Spleen (tissue), 11 donors: ENCODE measurements at regions not wholly inside any gene's neighbourhood (a gene's known extent, or its start where the extent isn't known, plus 50 kb on each side); places are given as distances from the start of the nearest gene placed in this dataset.

ENCODE experiments used
- DNase-seq: peaks from one replicate; pipeline ENCODE4 v3.0.0-alpha.2; 2020
- H3K27ac ChIP-seq, 8 donors: fragments of 200-600 bp; sonication (generic) in 7 of 8; 1 replicate in 4 of 8; 2 replicates in 4 of 8; pipeline versions ENCODE4 v1.5.0 to v1.8.0; 2016 to 2021; ENCODE audit warnings: inconsistent platforms in 4 of 8, mild to moderate bottlenecking in 4 of 8, moderate library complexity in 1 of 8
- H3K27me3 ChIP-seq, 7 donors: fragments of 200-600 bp; sonication (generic) in 6 of 7; replicated peaks in 1 of 7; 1 replicate in 4 of 7; 2 replicates in 3 of 7; pipeline versions ENCODE4 v1.5.0 to v1.8.0; 2016 to 2021; ENCODE audit warnings: inconsistent platforms in 3 of 7, mild to moderate bottlenecking in 1 of 7
- H3K36me3 ChIP-seq, 6 donors: fragments of 200-600 bp; sonication (generic) in 5 of 6; 1 replicate in 4 of 6; 2 replicates in 2 of 6; pipeline versions ENCODE4 v1.5.0 to v1.8.0; 2016 to 2021; ENCODE audit warnings: inconsistent platforms in 2 of 6
- H3K4me1 ChIP-seq, 6 donors: fragments of 200-600 bp; sonication (generic) in 5 of 6; 1 replicate in 3 of 6; 2 replicates in 3 of 6; pipeline versions ENCODE4 v1.5.0 to v1.8.0; 2016 to 2021; ENCODE audit warnings: inconsistent platforms in 3 of 6
- H3K4me3 ChIP-seq, 8 donors: fragments of 200-600 bp; sonication (generic) in 7 of 8; 1 replicate in 4 of 8; 2 replicates in 4 of 8; pipeline versions ENCODE4 v1.5.0 to v1.8.0; 2016 to 2021; ENCODE audit warnings: inconsistent platforms in 4 of 8, mild to moderate bottlenecking in 4 of 8, moderate library complexity in 2 of 8
- H3K9me3 ChIP-seq, 8 donors: fragments of 200-600 bp; sonication (generic) in 7 of 8; 1 replicate in 4 of 8; 2 replicates in 4 of 8; pipeline versions ENCODE4 v1.5.0 to v1.8.0; 2016 to 2021; ENCODE audit warnings: inconsistent platforms in 4 of 8
- CTCF ChIP-seq, 11 experiments: fragments of 200-600 bp in 7 of 11; fragments of 450-650 bp in 4 of 11; sonication (generic) in 4 of 11; IDR thresholded peaks in 8 of 11; conservative IDR thresholded peaks in 3 of 11; 1 replicate in 7 of 11; 2 replicates in 4 of 11; pipeline versions ENCODE4 v1.4.0 to v1.8.0; 2016 to 2021; ENCODE audit warnings: antibody characterized with exemption in 11 of 11, inconsistent platforms in 4 of 11, mild to moderate bottlenecking in 1 of 11
- POLR2A ChIP-seq, 3 donors: fragments of 450-650 bp; IDR thresholded peaks; one replicate each; pipeline ENCODE4 v1.5.1; 2017; ENCODE audit warnings: antibody characterized with exemption in 3 of 3, mild to moderate bottlenecking in 1 of 3
- POLR2AphosphoS5 ChIP-seq, 3 donors: sonication (generic); formaldehyde crosslinking; IDR thresholded peaks; one replicate each; pipeline ENCODE4 v1.5.1; 2017; ENCODE audit warnings: antibody characterized with exemption in 3 of 3
- WGBS, 5 donors: extraction: QIAGEN DNeasy Blood & Tissue Kit in 3 of 5; methylation state at CpG; one replicate each; pipeline versions ENCODE4 v1.1.5 to v1.1.7; 2013 to 2018; 5-methylcytosine and 5-hydroxymethylcytosine counted together
- intact Hi-C: fragments of 100-400 bp; cut with DNase I; formaldehyde crosslinking; loops from one replicate; pipeline ENCODE4 v1.15.0; 2023; ENCODE audit warnings: low total_unique reads
- donor health status: healthy with polysubstance abuse.
- donor health status: DM: no; HTN: no; CAD: no; lungs with moderate emphysema.
- donor health status: DM: no; HTN: no; CAD: no.
- donor health status: Bipolar disorder and iron deficiency.
- donor health status: healthy.
- donor health status: DM: no; HTN: no; CAD: no.
- donor health status: DM: yes; HTN: yes; CAD: no.

- 65 to 88% (median 79%) methylated on average over 3 of the region's 3 CpGs for WGBS, 5 donors
- no peaks in the 10 kb centered on the region for H3K9me3 ChIP-seq
- no peak overlapping the region for H3K27ac ChIP-seq
- no peak for DNase-seq
- TF ChIP-seq POLR2A (IDR thresholded peaks at IDR 0.05) (no peak), POLR2AphosphoS5 (IDR thresholded peaks at IDR 0.05) (no peak), CTCF (IDR thresholded peaks at IDR 0.05 in 8 of 11, conservative IDR thresholded peaks at IDR 0.05 in 3 of 11) (no peak)
- intact Hi-C loops, result no loop called here
- H3K4me3 ChIP-seq, result no peak overlapping the region
- no peaks in the 10 kb centered on the region for H3K4me1 ChIP-seq
- no peaks in the 10 kb centered on the region for H3K36me3 ChIP-seq
- H3K27me3 ChIP-seq, result no peaks in the 10 kb centered on the region
These were observed 1212.1 kb upstream of the CITED2 start for GRCh38 chr6:140586426-140587061.

GRCh38 chr6:140581601-140582000, 1207.2 kb upstream of the CITED2 start:
- H3K36me3 ChIP-seq, result no peaks in the 10 kb centered on the region
- no peak overlapping the region for H3K27ac ChIP-seq
- H3K9me3 ChIP-seq, result no peaks in the 10 kb centered on the region
- DNase-seq, result no peak
- intact Hi-C loops, result no loop called here
- no peak overlapping the region for H3K4me3 ChIP-seq
- TF ChIP-seq CTCF (IDR thresholded peaks at IDR 0.05 in 8 of 11, conservative IDR thresholded peaks at IDR 0.05 in 3 of 11), result no peak
- no peak for TF ChIP-seq POLR2AphosphoS5 (IDR thresholded peaks at IDR 0.05)
- TF ChIP-seq POLR2A (IDR thresholded peaks at IDR 0.05), result no peak
- H3K4me1 ChIP-seq, result no peaks in the 10 kb centered on the region
- H3K27me3 ChIP-seq, result no peaks in the 10 kb centered on the region
- WGBS, 5 donors, result 25 to 45% (median 32%) methylated on average over 1 of the region's 1 CpG

GRCh38 chr6:140579918-140580317, 1205.5 kb upstream of the CITED2 start:
- H3K36me3 ChIP-seq, result no peaks in the 10 kb centered on the region
- no peaks in the 10 kb centered on the region for H3K9me3 ChIP-seq
- H3K27ac ChIP-seq, result no peak overlapping the region
- intact Hi-C loops, result no loop called here
- WGBS, 5 donors, result 79 to 95% (median 89%) methylated on average over 1 of the region's 1 CpG
- DNase-seq, result no peak
- no peaks in the 10 kb centered on the region for H3K4me1 ChIP-seq
- no peak for TF ChIP-seq POLR2A (IDR thresholded peaks at IDR 0.05)
- no peak for TF ChIP-seq CTCF (IDR thresholded peaks at IDR 0.05 in 8 of 11, conservative IDR thresholded peaks at IDR 0.05 in 3 of 11)
- H3K27me3 ChIP-seq, result no peaks in the 10 kb centered on the region
- no peak overlapping the region for H3K4me3 ChIP-seq

GRCh38 chr6:140576004-140576555, 1201.6 kb upstream of the CITED2 start:
- Histone ChIP-seq H3K27me3 (no peaks in the 10 kb centered on the region), H3K36me3 (no peaks in the 10 kb centered on the region), H3K9me3 (no peaks in the 10 kb centered on the region), H3K4me1 (peaks cover 0 to 4% (median 0%) of the 10 kb centered on the region in 6 donors), H3K4me3 (no peak overlapping the region), H3K27ac (no peak overlapping the region)
- 88 to 94% (median 91%) methylated on average over 7 of the region's 7 CpGs for WGBS, 5 donors
- DNase-seq, result no peak
- no peak for TF ChIP-seq POLR2A (IDR thresholded peaks at IDR 0.05)
- TF ChIP-seq POLR2AphosphoS5 (IDR thresholded peaks at IDR 0.05), result no peak
- TF ChIP-seq CTCF (IDR thresholded peaks at IDR 0.05 in 8 of 11, conservative IDR thresholded peaks at IDR 0.05 in 3 of 11), result no peak
- intact Hi-C loops, result no loop called here
